Omental fat pad (tissue), 3 donors: ENCODE measurements at regions not wholly inside any gene's neighbourhood (a gene's known extent, or its start where the extent isn't known, plus 50 kb on each side); places are given as distances from the start of the nearest gene placed in this dataset.

Source experiments
- ATAC-seq: fragments of 150-250 bp; one replicate; pipeline ENCODE4 v1.9.1; 2016; ENCODE audit warnings: mild to moderate bottlenecking, moderate library complexity; ENCODE audit not compliant: low FRiP score
- DNase-seq: peaks from one replicate; pipeline ENCODE4 v3.0.0-alpha.2; 2019; ENCODE audit warnings: low spot score
- CTCF ChIP-seq, 3 donors: fragments of 450-650 bp; IDR thresholded peaks; one replicate each; pipeline ENCODE4 v1.5.1; 2016 to 2017; ENCODE audit warnings: antibody characterized with exemption in 3 of 3, mild to moderate bottlenecking in 3 of 3, moderate library complexity in 2 of 3

GRCh38 chr4:156344397-156344796 lies 390.7 kb upstream of the CTSO start:
- DNase-seq (no peak), ATAC-seq (no peak)
- TF ChIP-seq CTCF (IDR thresholded peaks at IDR 0.05), result no peak

- no peak for TF ChIP-seq CTCF (IDR thresholded peaks at IDR 0.05)
- ATAC-seq (no peak), DNase-seq (no peak)
These were observed 382.8 kb upstream of the CTSO start for GRCh38 chr4:156336511-156336910.

- DNase-seq, result no peak
- no peak for TF ChIP-seq CTCF (IDR thresholded peaks at IDR 0.05)
- no peak for ATAC-seq
These were observed 382.1 kb upstream of the CTSO start for GRCh38 chr4:156335721-156336120.

- no peak for TF ChIP-seq CTCF (IDR thresholded peaks at IDR 0.05)
These were observed 376.9 kb upstream of the CTSO start for GRCh38 chr4:156330436-156331031.

GRCh38 chr4:156329779-156330178 lies 376.1 kb upstream of the CTSO start:
- TF ChIP-seq CTCF (IDR thresholded peaks at IDR 0.05), result no peak
- DNase-seq (no peak), ATAC-seq (no peak)

More at GRCh38 chr4:156330436-156331031, 376.9 kb upstream of the CTSO start:
- DNase-seq (no peak), ATAC-seq (no peak)

- ATAC-seq, result no peak
- TF ChIP-seq CTCF (IDR thresholded peaks at IDR 0.05), result no peak
- DNase-seq, result no peak
These were observed 375.2 kb upstream of the CTSO start for GRCh38 chr4:156328882-156329281.

- no peak for ATAC-seq
- no peak for DNase-seq
- TF ChIP-seq CTCF (IDR thresholded peaks at IDR 0.05), result no peak
These were observed 372.6 kb upstream of the CTSO start for GRCh38 chr4:156326246-156326645.
